ENCODE measurements at regions not wholly inside any gene's neighbourhood (a gene's known extent, or its start where the extent isn't known, plus 50 kb on each side); places are given as distances from the start of the nearest gene placed in this dataset.

DNA sequence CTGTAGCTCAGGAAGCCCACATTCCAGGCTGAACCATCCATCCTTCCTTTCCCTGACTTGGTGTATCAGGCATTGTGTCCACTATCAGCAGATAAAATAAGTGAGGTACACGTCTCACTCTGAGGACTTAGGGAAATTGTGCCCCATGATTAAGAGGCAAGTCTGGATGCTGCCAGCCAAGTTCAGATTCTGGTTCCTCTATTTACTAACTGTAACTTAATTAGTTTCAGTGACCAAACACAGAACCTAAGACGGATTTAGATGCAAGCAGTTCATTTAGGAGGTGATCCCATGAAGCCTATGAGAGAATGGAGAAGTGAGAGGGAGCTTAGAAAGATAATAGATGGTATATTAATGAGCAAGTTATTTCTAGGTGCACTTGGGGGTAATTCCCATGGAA, 56.6 kb upstream of the PACRGL start:
- DNase-seq (ENCODE audit: low spot score), result no peak

DNA sequence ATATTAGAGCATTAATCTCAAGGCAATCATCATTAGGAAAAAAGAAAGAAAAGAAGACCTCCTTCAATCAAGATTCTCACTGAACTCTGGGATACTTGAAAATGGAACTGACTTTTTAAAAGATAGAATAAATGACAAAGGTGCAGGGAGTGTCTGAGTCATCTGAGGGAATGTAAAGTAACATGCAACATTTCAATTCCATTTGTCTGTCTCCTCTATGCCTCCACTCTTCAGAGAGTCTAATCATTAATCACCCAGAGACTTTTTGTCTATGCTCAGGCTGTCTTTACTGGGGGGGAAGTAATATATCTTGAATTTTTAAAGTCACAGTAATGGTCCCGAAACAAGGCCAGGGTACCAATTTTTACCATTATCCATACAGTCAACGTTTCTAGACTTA, 55.0 kb upstream of the PACRGL start:
- DNase-seq (ENCODE audit: low spot score), result no peak

DNA sequence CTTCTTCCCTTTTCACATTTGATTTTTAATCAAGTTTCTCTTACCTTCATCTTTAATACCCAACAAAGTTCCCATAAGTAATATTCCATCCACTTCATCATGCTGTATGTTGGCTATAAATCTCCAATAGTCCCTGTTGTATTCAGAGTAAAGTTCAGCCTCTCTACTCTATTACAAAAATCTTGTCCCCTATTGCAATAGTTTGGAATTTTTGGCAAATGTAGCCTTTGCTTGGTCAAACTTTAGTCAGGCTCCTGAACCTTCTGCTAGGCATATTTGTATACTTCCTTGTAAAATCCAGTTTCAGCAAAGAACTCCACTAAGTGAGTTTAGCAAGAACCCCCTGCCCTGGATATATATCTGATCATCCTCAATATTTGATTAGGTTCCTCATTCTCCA, 54.0 kb upstream of the PACRGL start:
- DNase-seq (ENCODE audit: low spot score), result no peak

Data from LoVo (cell line).